ENCODE measurements at regions not wholly inside any gene's neighbourhood (a gene's known extent, or its start where the extent isn't known, plus 50 kb on each side); places are given as distances from the start of the nearest gene placed in this dataset.

DNA sequence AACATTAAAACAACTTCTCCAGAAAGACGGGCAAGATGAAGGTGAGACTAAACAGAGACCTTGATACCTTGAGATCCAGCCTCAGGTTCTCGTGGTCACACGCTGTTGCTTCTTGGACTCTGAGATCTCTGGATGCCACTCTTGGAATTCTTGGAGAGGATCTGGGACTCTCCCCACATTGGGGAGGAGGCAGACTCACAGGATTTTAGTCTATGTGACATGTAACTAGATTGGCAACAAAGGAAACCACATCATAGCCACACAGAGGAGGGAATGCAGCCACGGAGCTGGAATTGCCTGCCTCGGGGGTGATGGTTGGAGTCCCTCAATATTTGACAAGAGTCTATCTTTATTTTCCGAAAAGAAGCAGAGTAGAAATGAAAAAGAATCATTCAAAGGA, 78.8 kb upstream of the IGFBP5 start:
- H3F3A ChIP-seq (ENCODE audit: insufficient read depth), result no peaks in the 10 kb centered on the region

DNA sequence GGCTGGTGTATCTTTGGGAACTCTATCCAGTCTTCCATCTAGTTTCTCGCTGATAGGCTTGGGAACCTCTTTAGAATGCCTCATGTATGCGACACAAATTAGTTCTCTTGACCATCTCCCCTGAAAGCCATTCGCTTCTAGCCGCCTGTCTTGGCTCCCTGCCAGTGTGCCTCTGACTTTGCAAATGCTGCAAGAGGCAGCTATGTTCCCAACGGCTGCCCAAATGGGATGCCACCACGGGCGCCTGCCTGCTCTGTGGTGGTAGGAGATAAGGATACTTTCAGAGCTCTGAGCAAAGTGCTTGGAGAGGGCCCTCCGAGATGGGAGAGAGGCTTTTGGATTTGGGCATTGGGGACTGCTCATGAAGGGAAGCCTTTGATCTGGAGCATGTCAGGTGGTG, 77.7 kb upstream of the IGFBP5 start:
- H4K20me1 ChIP-seq (ENCODE audit: low read depth, low read length), result no peaks in the 10 kb centered on the region
- no peaks in the 10 kb centered on the region for H3K36me3 ChIP-seq (ENCODE audit: low read length)
- no peak overlapping the region for H3K27ac ChIP-seq (ENCODE audit: low read depth, low read length)
- no peaks in the 10 kb centered on the region for H3K9me2 ChIP-seq (replicated peaks; ENCODE audit: insufficient read depth, low read length)
- TF ChIP-seq EZH2phosphoT487 (conservative IDR thresholded peaks at IDR 0.05; ENCODE audit: low read length), result no peak
- TF ChIP-seq, protein P1, sequence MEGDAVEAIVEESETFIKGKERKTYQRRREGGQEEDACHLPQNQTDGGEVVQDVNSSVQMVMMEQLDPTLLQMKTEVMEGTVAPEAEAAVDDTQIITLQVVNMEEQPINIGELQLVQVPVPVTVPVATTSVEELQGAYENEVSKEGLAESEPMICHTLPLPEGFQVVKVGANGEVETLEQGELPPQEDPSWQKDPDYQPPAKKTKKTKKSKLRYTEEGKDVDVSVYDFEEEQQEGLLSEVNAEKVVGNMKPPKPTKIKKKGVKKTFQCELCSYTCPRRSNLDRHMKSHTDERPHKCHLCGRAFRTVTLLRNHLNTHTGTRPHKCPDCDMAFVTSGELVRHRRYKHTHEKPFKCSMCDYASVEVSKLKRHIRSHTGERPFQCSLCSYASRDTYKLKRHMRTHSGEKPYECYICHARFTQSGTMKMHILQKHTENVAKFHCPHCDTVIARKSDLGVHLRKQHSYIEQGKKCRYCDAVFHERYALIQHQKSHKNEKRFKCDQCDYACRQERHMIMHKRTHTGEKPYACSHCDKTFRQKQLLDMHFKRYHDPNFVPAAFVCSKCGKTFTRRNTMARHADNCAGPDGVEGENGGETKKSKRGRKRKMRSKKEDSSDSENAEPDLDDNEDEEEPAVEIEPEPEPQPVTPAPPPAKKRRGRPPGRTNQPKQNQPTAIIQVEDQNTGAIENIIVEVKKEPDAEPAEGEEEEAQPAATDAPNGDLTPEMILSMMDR (IDR thresholded peaks at IDR 0.05; ENCODE audit: insufficient read depth, low read length, poor library complexity, severe bottlenecking), result no peak
- H3K4me2 ChIP-seq (ENCODE audit: low read depth, low read length, poor library complexity, severe bottlenecking), result no peak overlapping the region
- H3K4me3 ChIP-seq (ENCODE audit: insufficient read depth, low read length, poor library complexity, severe bottlenecking), result no peak overlapping the region
- H3K79me2 ChIP-seq (ENCODE audit: insufficient read depth, low read length), result no peaks in the 10 kb centered on the region
- H3K27me3 ChIP-seq (ENCODE audit: low read length), result no peaks in the 10 kb centered on the region
- no peaks in the 10 kb centered on the region for H3F3A ChIP-seq (ENCODE audit: insufficient read depth)
- no peak overlapping the region for H3K9ac ChIP-seq (ENCODE audit: low read length)
- no peak overlapping the region for H2AFZ ChIP-seq (ENCODE audit: low read depth, low read length, severe bottlenecking)
- H3K9me3 ChIP-seq (ENCODE audit: insufficient read depth, low read length), result no peaks in the 10 kb centered on the region

More for the DNA sequence above, 78.8 kb upstream of the IGFBP5 start:
- no peak overlapping the region for H3K27ac ChIP-seq (ENCODE audit: low read depth, low read length)
- no peaks in the 10 kb centered on the region for H3K36me3 ChIP-seq (ENCODE audit: low read length)
- no peak overlapping the region for H2AFZ ChIP-seq (ENCODE audit: low read depth, low read length, severe bottlenecking)
- no peak overlapping the region for H3K4me2 ChIP-seq (ENCODE audit: low read depth, low read length, poor library complexity, severe bottlenecking)
- no peaks in the 10 kb centered on the region for H4K20me1 ChIP-seq (ENCODE audit: low read depth, low read length)
- no peak overlapping the region for H3K4me3 ChIP-seq (ENCODE audit: insufficient read depth, low read length, poor library complexity, severe bottlenecking)
- no peaks in the 10 kb centered on the region for H3K9me3 ChIP-seq (ENCODE audit: insufficient read depth, low read length)
- H3K79me2 ChIP-seq (ENCODE audit: insufficient read depth, low read length), result no peaks in the 10 kb centered on the region
- no peak overlapping the region for H3K9ac ChIP-seq (ENCODE audit: low read length)
- no peaks in the 10 kb centered on the region for H3K27me3 ChIP-seq (ENCODE audit: low read length)
- no peak for TF ChIP-seq EZH2phosphoT487 (conservative IDR thresholded peaks at IDR 0.05; ENCODE audit: low read length)
- TF ChIP-seq, protein P1 (IDR thresholded peaks at IDR 0.05; ENCODE audit: insufficient read depth, low read length, poor library complexity, severe bottlenecking), result no peak
- H3K9me2 ChIP-seq (replicated peaks; ENCODE audit: insufficient read depth, low read length), result no peaks in the 10 kb centered on the region

DNA sequence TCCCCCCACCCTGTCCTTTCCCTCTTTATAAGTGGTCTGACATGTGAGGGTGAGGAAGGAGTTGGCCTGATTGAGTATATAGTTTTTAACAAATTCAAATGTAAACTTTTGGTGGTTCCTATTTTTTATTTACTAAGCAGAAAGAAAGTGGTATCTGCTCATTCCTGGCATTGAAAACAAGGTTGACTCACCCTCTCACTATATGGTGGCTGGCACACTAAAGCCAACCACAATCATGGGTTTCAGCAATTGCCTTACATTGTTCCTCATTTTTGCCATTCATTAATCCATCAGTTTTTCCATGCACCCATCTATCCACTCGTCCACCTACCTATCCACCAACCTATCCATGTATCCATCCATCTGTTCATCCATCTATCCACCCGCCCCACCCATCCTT, 75.4 kb upstream of the IGFBP5 start:
- Histone ChIP-seq H3K27me3 (ENCODE audit: low read length) (no peaks in the 10 kb centered on the region), H4K20me1 (ENCODE audit: low read depth, low read length) (no peaks in the 10 kb centered on the region), H3K36me3 (ENCODE audit: low read length) (no peaks in the 10 kb centered on the region), H3K4me2 (ENCODE audit: low read depth, low read length, poor library complexity, severe bottlenecking) (no peak overlapping the region), H3K9me3 (ENCODE audit: insufficient read depth, low read length) (no peaks in the 10 kb centered on the region), H3K9me2 (replicated peaks; ENCODE audit: insufficient read depth, low read length) (no peaks in the 10 kb centered on the region), H3K9ac (ENCODE audit: low read length) (no peak overlapping the region), H3K27ac (ENCODE audit: low read depth, low read length) (no peak overlapping the region), H3K79me2 (ENCODE audit: insufficient read depth, low read length) (no peaks in the 10 kb centered on the region), H3K4me3 (ENCODE audit: insufficient read depth, low read length, poor library complexity, severe bottlenecking) (no peak overlapping the region), H3F3A (ENCODE audit: insufficient read depth) (no peaks in the 10 kb centered on the region), H2AFZ (ENCODE audit: low read depth, low read length, severe bottlenecking) (no peak overlapping the region)
- TF ChIP-seq, protein P1 (IDR thresholded peaks at IDR 0.05; ENCODE audit: insufficient read depth, low read length, poor library complexity, severe bottlenecking), result no peak
- no peak for TF ChIP-seq EZH2phosphoT487 (conservative IDR thresholded peaks at IDR 0.05; ENCODE audit: low read length)

All from SU-DHL-6 (cell line).